A673 (cell line): ENCODE measurements at regions not wholly inside any gene's neighbourhood (a gene's known extent, or its start where the extent isn't known, plus 50 kb on each side); places are given as distances from the start of the nearest gene placed in this dataset.

Experiments
- CTCF ChIP-seq: fragments of 300-800, 200-600 bp; sonication (generic); conservative IDR thresholded peaks from 2 replicates; pipeline ENCODE4 v1.5.1; 2017; ENCODE audit warnings: low read depth, mild to moderate bottlenecking, antibody characterized with exemption, low read length, moderate library complexity, mixed read lengths
- EZH2 ChIP-seq: fragments of 200-600 bp; sonication (generic); IDR thresholded peaks from 2 replicates; pipeline ENCODE4 v1.6.1; 2017; ENCODE audit warnings: borderline replicate concordance, low read depth, mild to moderate bottlenecking, mixed read lengths, antibody characterized with exemption, low read length; ENCODE audit not compliant: poor library complexity, severe bottlenecking

- TF ChIP-seq CTCF (no peak), EZH2 (no peak)
These were observed 726.9 kb upstream of the TMPRSS15 start for GRCh38 chr21:19130379-19131028.
